Colonic mucosa (tissue), 4 donors: ENCODE measurements at regions not wholly inside any gene's neighbourhood (a gene's known extent, or its start where the extent isn't known, plus 50 kb on each side); places are given as distances from the start of the nearest gene placed in this dataset.
"Not testable (repeated sequence)": the region's sequence is repeated elsewhere in the genome, so short reads cannot be mapped to it uniquely, and the experiment has no call there.

Experiments used
- DNase-seq: peaks from one replicate; pipeline ENCODE4 v3.0.0-alpha.2; 2020
- H3K27ac ChIP-seq: fragments of 200-600 bp; one replicate; pipeline ENCODE4 v1.8.0; 2021
- H3K27me3 ChIP-seq: fragments of 200-600 bp; one replicate; pipeline ENCODE4 v1.8.0; 2021
- H3K36me3 ChIP-seq: fragments of 200-600 bp; one replicate; pipeline ENCODE4 v1.8.0; 2021
- H3K4me1 ChIP-seq: fragments of 200-600 bp; one replicate; pipeline ENCODE4 v1.8.0; 2021; ENCODE audit warnings: mild to moderate bottlenecking
- H3K4me3 ChIP-seq: fragments of 200-600 bp; one replicate; pipeline ENCODE4 v1.8.0; 2021
- H3K9ac ChIP-seq, 2 donors: one replicate each; pipeline ENCODE4 v1.7.0; 2013; ENCODE audit warnings: control low read depth in 2 of 2, low read depth in 2 of 2, low read length in 2 of 2
- H3K9me3 ChIP-seq: fragments of 200-600 bp; one replicate; pipeline ENCODE4 v1.8.0; 2021
- intact Hi-C: fragments of 100-400 bp; cut with DNase I; formaldehyde crosslinking; loops from one replicate; pipeline ENCODE4 v1.14.1; 2022
- TF ChIP-seq, protein P1 (sequence below): fragments of 200-600 bp; IDR thresholded peaks from one replicate; pipeline ENCODE4 v1.8.0; 2022; ENCODE audit warnings: antibody characterized with exemption, mild to moderate bottlenecking
- donor health status: healthy.
- donor health status: DM: no; HTN: no; CAD: no.
- donor health status: DM: no; HTN: no; CAD: no.

DNA sequence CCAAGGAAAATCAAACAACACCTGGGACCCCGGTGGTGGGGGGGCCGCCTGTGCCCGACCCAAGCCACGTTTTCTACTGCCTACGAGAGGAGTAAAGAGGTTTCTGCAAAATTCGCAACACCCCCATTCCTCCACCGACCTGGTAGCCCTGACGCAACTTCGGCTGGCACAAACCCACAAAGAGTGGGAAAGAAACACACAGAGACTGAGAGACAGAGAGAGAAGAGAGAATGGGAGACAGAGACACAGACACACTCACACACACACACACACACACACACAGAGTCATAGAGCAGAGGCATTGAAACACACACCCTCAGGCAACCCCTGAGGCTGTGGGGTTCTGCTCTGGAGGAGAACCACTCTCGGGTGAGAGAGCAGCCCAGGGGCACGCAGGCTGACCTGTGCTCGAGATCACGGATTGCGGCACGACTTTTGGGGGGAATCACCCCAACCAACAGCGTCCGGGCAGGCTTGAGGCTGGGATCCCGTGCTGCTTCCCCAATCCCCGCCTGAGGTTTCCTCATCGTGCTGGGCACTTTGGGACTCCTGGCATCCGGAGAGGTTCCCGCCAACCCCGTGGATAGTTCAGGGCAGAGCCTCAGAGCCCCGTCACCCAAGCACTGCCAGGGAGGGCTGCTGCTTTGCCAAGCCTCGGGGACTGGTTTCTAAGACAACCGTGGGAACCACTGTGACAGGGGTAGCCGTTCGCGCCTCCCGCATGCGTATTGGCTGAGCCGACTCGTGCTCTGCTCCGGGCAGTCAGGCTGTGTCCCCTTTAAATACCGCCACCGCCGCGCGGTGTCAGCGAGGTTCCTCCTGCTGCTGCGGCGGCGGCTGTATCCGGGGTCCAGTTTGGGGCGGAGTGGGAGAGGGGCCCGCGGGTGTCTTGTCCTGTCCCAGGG, 682.4 kb upstream of the TPTE start:
- Histone ChIP-seq H3K27ac (no peak overlapping the region), H3K9me3 (peaks cover 6% of the 10 kb centered on the region), H3K36me3 (no peaks in the 10 kb centered on the region), H3K4me3 (no peak overlapping the region), H3K4me1 (no peaks in the 10 kb centered on the region), H3K27me3 (no peaks in the 10 kb centered on the region), H3K9ac (no peak overlapping the region)
- TF ChIP-seq, protein P1, sequence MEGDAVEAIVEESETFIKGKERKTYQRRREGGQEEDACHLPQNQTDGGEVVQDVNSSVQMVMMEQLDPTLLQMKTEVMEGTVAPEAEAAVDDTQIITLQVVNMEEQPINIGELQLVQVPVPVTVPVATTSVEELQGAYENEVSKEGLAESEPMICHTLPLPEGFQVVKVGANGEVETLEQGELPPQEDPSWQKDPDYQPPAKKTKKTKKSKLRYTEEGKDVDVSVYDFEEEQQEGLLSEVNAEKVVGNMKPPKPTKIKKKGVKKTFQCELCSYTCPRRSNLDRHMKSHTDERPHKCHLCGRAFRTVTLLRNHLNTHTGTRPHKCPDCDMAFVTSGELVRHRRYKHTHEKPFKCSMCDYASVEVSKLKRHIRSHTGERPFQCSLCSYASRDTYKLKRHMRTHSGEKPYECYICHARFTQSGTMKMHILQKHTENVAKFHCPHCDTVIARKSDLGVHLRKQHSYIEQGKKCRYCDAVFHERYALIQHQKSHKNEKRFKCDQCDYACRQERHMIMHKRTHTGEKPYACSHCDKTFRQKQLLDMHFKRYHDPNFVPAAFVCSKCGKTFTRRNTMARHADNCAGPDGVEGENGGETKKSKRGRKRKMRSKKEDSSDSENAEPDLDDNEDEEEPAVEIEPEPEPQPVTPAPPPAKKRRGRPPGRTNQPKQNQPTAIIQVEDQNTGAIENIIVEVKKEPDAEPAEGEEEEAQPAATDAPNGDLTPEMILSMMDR: no peak
- intact Hi-C loops: no loop called here
- DNase-seq: no peak

DNA sequence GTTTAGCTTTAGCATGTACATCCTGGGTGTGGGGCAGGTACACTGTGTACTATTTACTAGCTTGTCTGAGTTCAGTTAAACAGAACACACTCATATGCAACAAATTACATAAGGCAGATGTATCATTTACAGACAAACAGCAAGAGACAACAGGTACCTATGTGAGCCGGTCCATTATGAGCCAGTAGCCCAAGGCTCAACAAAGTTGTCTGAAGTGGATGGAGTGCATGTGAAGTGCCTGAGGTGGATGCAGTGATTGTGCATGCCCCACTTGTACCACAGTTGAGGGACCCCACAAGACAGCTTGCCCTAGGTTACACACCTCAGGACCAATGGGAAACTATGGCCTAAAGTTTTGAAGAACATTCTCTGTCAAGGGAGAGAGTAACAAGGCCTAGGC, 677.3 kb upstream of the TPTE start:
- H3K9me3 ChIP-seq, H3K27ac ChIP-seq, H3K4me3 ChIP-seq, H3K36me3 ChIP-seq, H3K4me1 ChIP-seq, intact Hi-C loops, DNase-seq, H3K27me3 ChIP-seq, H3K9ac ChIP-seq: not testable (repeated sequence)

DNA sequence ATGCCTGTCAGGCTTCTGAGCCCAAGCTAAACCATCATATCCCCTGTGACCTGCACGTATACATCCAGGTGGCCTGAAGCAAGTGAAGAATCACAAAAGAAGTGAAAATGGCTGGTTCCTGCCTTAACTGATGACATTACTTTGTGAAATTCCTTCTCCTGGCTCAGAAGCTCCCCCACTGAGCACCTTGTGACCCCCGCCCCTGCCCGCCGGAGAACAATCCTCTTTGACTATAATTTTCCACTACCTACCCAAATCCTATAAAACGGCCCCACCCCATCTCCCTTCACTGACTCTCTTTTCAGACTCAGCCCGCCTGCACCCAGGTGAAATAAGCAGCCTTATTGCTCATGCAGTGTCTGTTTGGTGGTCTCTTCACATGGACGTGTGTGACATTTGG, 673.9 kb upstream of the TPTE start:
- H3K27me3 ChIP-seq, intact Hi-C loops, H3K9ac ChIP-seq, DNase-seq, H3K4me3 ChIP-seq, H3K36me3 ChIP-seq, H3K4me1 ChIP-seq, H3K27ac ChIP-seq: not testable (repeated sequence)
- peaks cover 13% of the 10 kb centered on the region for H3K9me3 ChIP-seq

DNA sequence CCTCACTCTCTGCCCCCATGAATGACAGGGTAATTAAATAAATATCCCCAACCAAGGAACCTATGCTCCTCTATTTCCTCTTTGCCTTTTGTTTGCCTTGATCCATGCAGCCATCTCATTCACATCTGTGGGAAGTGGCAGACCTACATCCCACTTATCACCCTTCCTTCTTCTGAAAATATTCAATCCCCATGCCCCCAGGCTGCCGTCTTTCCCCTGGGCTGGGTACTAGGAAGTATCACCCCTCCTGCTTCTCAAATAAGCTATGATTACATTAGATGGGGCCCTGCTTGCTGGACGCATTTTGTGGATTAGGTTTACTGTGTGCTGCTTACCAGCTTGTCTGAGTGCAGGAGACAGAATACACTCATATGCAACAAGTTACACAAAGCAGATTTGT, 670.2 kb upstream of the TPTE start:
- peaks cover 14% of the 10 kb centered on the region for H3K9me3 ChIP-seq
- H3K4me1 ChIP-seq: not testable (repeated sequence)

DNA sequence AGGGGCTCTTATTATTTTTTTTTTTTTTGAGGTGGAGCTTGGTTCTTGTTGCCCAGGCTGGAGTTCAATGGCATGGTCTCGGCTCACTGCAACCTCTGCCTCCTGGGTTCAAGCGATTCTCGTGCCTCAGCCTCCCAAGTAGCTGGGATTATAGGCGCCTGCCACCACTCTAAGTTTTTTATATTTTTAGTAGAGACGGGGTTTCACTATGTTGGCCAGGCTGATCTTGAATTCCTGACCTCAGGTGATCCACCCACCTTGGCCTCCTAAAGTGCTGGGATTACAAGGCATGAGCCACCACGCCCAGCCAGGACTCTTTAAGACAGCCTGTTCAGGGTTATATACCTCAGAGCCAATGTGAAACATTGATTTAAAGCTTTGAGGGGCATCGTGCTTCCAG, 669.7 kb upstream of the TPTE start:
- H3K4me3 ChIP-seq, intact Hi-C loops, H3K27ac ChIP-seq, H3K27me3 ChIP-seq, DNase-seq, H3K36me3 ChIP-seq, H3K4me1 ChIP-seq, H3K9ac ChIP-seq: not testable (repeated sequence)
- peaks cover 12% of the 10 kb centered on the region for H3K9me3 ChIP-seq

More for the DNA sequence above, 670.2 kb upstream of the TPTE start:
- H3K27ac ChIP-seq, DNase-seq, H3K27me3 ChIP-seq, H3K4me3 ChIP-seq, H3K9ac ChIP-seq, intact Hi-C loops, H3K36me3 ChIP-seq: not testable (repeated sequence)

DNA sequence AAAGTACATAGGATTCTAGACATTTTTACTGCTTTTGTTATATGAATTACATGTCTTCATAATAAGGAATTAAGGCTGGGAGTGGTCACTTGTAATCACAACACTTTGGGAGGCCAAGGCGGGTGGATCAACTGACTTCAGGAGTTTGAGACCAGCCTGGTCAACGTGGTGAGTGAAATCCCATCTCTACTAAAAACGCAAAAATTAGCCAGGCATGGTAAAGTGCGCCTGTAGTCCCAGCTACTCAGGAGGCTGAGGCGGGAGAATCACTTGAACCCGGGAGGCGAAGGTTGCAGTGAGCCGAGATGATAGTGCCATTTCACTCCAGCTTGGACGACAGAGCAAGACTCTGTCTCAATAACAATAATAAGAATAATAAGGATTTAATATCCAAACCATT, 663.8 kb upstream of the TPTE start:
- H3K36me3 ChIP-seq, H3K4me1 ChIP-seq, intact Hi-C loops, H3K9me3 ChIP-seq, H3K9ac ChIP-seq, H3K27me3 ChIP-seq, H3K4me3 ChIP-seq, H3K27ac ChIP-seq, DNase-seq: not testable (repeated sequence)

DNA sequence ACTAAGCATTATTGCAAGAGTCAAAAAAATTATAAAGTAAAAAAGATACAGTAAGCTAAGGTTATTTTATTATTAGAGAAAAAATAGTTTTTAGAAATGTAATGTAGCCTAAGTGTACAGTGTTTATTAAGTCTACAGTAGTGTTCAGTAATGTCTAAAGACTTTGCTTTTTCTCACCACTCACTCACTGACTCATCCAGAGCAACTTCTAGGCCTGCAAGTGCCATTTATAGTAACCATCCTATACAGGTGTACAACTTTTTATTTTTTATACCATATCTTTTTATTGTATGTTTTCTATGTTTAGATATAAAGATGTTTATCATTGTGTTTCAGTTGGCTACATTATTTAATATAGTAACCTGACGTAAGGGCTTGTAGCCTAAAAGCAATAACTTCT, 661.5 kb upstream of the TPTE start:
- H3K27me3 ChIP-seq, DNase-seq, H3K36me3 ChIP-seq, H3K4me3 ChIP-seq, H3K9me3 ChIP-seq, H3K27ac ChIP-seq, intact Hi-C loops, H3K4me1 ChIP-seq, H3K9ac ChIP-seq: not testable (repeated sequence)

DNA sequence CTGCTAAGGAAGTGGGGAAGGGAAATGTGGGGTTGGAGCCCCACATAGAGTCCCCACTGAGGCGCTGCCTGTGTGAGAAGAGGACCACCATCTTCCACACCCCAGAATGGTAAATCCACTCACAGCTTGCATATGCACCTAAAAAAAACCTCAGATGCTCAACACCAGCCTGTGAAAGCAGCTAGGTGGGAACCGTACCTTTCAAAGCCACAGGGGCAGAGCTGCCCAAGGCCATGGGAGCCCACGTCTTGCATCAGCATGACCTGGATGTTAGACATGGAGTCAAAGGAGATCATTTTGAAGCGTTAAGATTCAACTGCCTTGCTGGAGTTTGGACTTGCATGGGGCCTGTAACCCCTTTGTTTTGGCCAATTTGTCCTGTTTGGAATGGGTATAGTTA, 658.9 kb upstream of the TPTE start:
- H3K36me3 ChIP-seq, intact Hi-C loops, H3K27ac ChIP-seq, H3K4me1 ChIP-seq, H3K27me3 ChIP-seq, H3K9ac ChIP-seq, DNase-seq, H3K9me3 ChIP-seq, H3K4me3 ChIP-seq: not testable (repeated sequence)

DNA sequence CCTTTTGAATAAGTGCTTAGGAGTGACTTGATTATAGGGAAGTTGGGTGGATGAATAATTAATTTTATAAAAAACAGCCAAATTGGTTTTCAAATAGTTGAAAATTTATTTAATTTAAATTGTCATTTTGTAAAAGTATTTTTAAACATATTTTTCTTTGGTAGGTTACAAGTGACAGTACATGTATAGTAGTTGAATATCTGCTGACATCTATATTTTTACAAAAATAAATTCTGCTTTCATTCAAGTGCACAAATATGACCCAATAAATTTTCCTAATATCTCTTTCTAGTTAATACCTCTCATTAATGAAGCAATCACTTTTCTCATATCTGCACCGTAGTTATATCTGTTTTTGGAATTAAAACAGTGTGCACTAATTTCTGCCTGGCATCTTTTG, 653.6 kb upstream of the TPTE start:
- H3K4me3 ChIP-seq, DNase-seq, H3K27ac ChIP-seq, H3K9ac ChIP-seq, H3K27me3 ChIP-seq, intact Hi-C loops, H3K36me3 ChIP-seq, H3K4me1 ChIP-seq, H3K9me3 ChIP-seq: not testable (repeated sequence)

DNA sequence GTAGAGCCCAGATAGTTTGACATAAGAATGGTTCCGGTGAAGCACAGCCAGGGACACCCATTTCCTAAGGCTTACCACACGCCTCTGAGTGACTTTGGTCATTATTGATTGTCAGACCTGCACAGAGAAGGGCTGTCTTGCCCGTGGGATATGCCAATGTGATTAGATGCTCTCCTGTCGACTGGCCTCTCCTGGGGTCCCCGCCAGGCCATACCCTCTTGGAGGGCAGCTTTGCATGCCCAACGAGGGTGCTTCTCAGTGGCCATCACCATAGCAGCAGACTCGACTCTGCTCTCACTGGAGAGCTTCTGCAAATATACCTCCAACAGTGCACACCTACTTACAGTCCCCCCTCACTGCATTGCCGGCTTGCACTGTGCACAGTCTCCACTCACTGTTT, 648.3 kb upstream of the TPTE start:
- H3K4me3 ChIP-seq, intact Hi-C loops, H3K9ac ChIP-seq, H3K27me3 ChIP-seq, H3K9me3 ChIP-seq, H3K27ac ChIP-seq, DNase-seq, H3K4me1 ChIP-seq, H3K36me3 ChIP-seq: not testable (repeated sequence)

DNA sequence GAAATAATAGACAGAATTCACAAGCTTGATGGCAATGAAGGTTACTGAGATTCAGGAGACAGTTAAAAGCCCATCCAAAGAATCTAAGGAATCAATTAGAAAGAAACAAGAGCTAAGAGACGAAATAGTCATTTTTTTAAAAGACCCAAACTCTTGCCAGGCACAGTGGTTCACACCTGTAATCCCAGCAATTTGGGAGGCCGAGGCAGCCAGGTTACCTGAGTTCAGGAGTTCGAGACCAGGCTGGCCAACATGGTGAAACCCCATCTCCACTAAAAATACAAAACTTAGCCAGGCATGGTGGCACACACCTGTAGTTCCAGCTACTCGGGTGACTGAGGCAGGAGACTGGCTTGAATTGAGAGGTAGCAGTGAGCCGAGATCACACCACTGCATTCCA, 647.2 kb upstream of the TPTE start:
- intact Hi-C loops, DNase-seq, H3K9me3 ChIP-seq, H3K4me3 ChIP-seq, H3K27ac ChIP-seq, H3K9ac ChIP-seq, H3K4me1 ChIP-seq, H3K27me3 ChIP-seq, H3K36me3 ChIP-seq: not testable (repeated sequence)

DNA sequence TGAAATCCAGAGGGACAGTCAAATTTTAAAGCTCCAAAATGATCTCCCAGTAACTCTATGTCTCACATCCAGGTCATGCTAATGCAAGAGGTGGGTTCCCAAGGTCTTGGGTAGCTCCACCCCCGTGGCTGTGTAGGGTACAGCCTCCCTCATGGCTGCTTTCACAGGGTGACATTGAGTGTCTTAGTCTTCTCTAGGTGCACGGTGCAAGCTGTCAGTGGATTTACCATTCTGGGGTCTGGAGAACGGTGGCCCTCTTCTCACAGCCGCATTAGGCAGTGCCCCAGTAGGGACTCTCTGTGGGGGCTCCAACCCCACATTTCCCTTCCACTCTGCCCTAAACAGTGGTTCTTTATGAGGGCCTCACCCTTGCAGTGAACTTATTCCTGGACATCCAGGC, 640.0 kb upstream of the TPTE start:
- H3K4me1 ChIP-seq, DNase-seq, intact Hi-C loops: not testable (repeated sequence)

DNA sequence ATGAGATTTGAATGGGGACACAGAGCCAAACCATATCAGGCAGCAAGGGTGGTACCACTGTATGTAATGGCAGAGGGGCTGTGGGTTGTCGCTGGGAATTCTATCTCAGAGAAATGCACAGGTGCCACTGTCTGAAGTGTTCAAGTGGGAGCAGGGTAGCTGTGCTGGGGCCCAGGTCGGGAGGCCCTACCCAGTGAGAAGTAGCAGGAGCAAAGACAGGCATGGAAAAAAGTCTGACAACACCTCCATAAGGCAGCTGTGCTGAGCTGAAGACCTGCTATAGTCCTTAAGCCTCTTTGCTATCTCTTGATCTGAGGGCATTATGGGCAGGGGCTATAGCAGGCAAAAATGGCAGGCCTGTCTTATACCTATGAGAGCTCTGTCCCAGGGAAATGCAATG, 638.3 kb upstream of the TPTE start:
- H3K4me3 ChIP-seq, H3K36me3 ChIP-seq, intact Hi-C loops, DNase-seq, H3K9me3 ChIP-seq, H3K27me3 ChIP-seq, H3K27ac ChIP-seq, H3K4me1 ChIP-seq, H3K9ac ChIP-seq: not testable (repeated sequence)

More for the DNA sequence above, 640.0 kb upstream of the TPTE start:
- H3K9me3 ChIP-seq, H3K9ac ChIP-seq, H3K27ac ChIP-seq, H3K27me3 ChIP-seq, H3K36me3 ChIP-seq, H3K4me3 ChIP-seq: not testable (repeated sequence)
